Gastrocnemius medialis (tissue), 4 donors: ENCODE measurements at regions not wholly inside any gene's neighbourhood (a gene's known extent, or its start where the extent isn't known, plus 50 kb on each side); places are given as distances from the start of the nearest gene placed in this dataset.

Experiments
- ATAC-seq, 2 donors: fragments of 150-250 bp; one replicate each; pipeline ENCODE4 v1.9.1; 2016
- DNase-seq, 2 donors: peaks; one replicate each; pipeline ENCODE4 v3.0.0-alpha.2; 2019
- H3K27ac ChIP-seq, 4 donors: fragments of 200-600 bp; sonication (generic); 1 replicate in 1 of 4; 2 replicates in 3 of 4; pipeline ENCODE4 v1.5.1; 2016 to 2018; ENCODE audit warnings: mild to moderate bottlenecking in 2 of 4, moderate library complexity in 1 of 4
- H3K27me3 ChIP-seq, 3 donors: fragments of 200-600 bp; sonication (generic) in 2 of 3; 1 replicate in 1 of 3; 2 replicates in 2 of 3; pipeline versions ENCODE4 v1.5.1 to v1.6.0; 2016 to 2019; ENCODE audit warnings: mild to moderate bottlenecking in 1 of 3, moderate library complexity in 1 of 3
- H3K36me3 ChIP-seq, 2 donors: fragments of 200-600 bp; sonication (generic) in 1 of 2; one replicate each; pipeline ENCODE4 v1.5.1; 2017 to 2018
- H3K4me1 ChIP-seq, 2 donors: fragments of 200-600 bp; sonication (generic) in 1 of 2; one replicate each; pipeline ENCODE4 v1.5.1; 2016 to 2017; ENCODE audit warnings: mild to moderate bottlenecking in 2 of 2
- H3K4me3 ChIP-seq, 4 donors: fragments of 200-600 bp; sonication (generic) in 3 of 4; 1 replicate in 1 of 4; 2 replicates in 3 of 4; pipeline ENCODE4 v1.5.1; 2016 to 2019; ENCODE audit warnings: mild to moderate bottlenecking in 2 of 4
- H3K9me3 ChIP-seq, 3 donors: fragments of 200-600 bp; sonication (generic) in 2 of 3; 1 replicate in 1 of 3; 2 replicates in 2 of 3; pipeline ENCODE4 v1.5.1; 2016 to 2019
- POLR2A ChIP-seq, 2 donors: fragments of 450-650 bp; IDR thresholded peaks; one replicate each; pipeline ENCODE4 v1.6.1; 2017; ENCODE audit warnings: antibody characterized with exemption in 2 of 2, mild to moderate bottlenecking in 2 of 2, moderate library complexity in 2 of 2
- in situ Hi-C, 4 donors: fragments of 200-750 bp; cut with MboI; loops; one replicate each; pipeline versions ENCODE4 v1.15.0 to v1.8.0; 2017; ENCODE audit warnings: low sequenced_read_pairs in 4 of 4
- intact Hi-C: fragments of 100-400 bp; cut with DNase I; formaldehyde crosslinking; loops from one replicate; pipeline ENCODE4 v1.15.1; 2023; ENCODE audit warnings: low total_unique reads
- TF ChIP-seq, protein P1 (sequence below), 5 experiments: fragments of 450-650 bp in 3 of 5; fragments of 200-600 bp in 2 of 5; sonication (generic) in 2 of 5; IDR thresholded peaks in 4 of 5; conservative IDR thresholded peaks in 1 of 5; 1 replicate in 4 of 5; 2 replicates in 1 of 5; pipeline ENCODE4 v1.5.1; 2016 to 2019; ENCODE audit warnings: antibody characterized with exemption in 5 of 5, mild to moderate bottlenecking in 3 of 5, moderate library complexity in 3 of 5

GRCh38 chr1:209341673-209342420 is 241.7 kb upstream of the CAMK1G start:
- no peaks in the 10 kb centered on the region for H3K9me3 ChIP-seq
- no peaks in the 10 kb centered on the region for H3K4me1 ChIP-seq
- ATAC-seq, result no peak
- no peaks in the 10 kb centered on the region for H3K36me3 ChIP-seq
- H3K27me3 ChIP-seq, result no peaks in the 10 kb centered on the region
- intact Hi-C loops (no loop called here), in situ Hi-C loops (no loop called here)
- DNase-seq, result no peak
- TF ChIP-seq, protein P1, sequence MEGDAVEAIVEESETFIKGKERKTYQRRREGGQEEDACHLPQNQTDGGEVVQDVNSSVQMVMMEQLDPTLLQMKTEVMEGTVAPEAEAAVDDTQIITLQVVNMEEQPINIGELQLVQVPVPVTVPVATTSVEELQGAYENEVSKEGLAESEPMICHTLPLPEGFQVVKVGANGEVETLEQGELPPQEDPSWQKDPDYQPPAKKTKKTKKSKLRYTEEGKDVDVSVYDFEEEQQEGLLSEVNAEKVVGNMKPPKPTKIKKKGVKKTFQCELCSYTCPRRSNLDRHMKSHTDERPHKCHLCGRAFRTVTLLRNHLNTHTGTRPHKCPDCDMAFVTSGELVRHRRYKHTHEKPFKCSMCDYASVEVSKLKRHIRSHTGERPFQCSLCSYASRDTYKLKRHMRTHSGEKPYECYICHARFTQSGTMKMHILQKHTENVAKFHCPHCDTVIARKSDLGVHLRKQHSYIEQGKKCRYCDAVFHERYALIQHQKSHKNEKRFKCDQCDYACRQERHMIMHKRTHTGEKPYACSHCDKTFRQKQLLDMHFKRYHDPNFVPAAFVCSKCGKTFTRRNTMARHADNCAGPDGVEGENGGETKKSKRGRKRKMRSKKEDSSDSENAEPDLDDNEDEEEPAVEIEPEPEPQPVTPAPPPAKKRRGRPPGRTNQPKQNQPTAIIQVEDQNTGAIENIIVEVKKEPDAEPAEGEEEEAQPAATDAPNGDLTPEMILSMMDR (IDR thresholded peaks at IDR 0.05 in 4 of 5, conservative IDR thresholded peaks at IDR 0.05 in 1 of 5), result no peak
- TF ChIP-seq POLR2A (IDR thresholded peaks at IDR 0.05), result no peak
- no peak overlapping the region for H3K4me3 ChIP-seq
- H3K27ac ChIP-seq, result no peak overlapping the region

- DNase-seq (no peak), ATAC-seq (no peak)
- intact Hi-C loops, result no loop called here
- H3K27ac ChIP-seq, result no peak overlapping the region
- TF ChIP-seq, protein P1 (IDR thresholded peaks at IDR 0.05 in 4 of 5, conservative IDR thresholded peaks at IDR 0.05 in 1 of 5), result no peak
- no peak for TF ChIP-seq POLR2A (IDR thresholded peaks at IDR 0.05)
- H3K27me3 ChIP-seq, result no peaks in the 10 kb centered on the region
- no peaks in the 10 kb centered on the region for H3K4me1 ChIP-seq
- in situ Hi-C loops, result no loop called here
- no peaks in the 10 kb centered on the region for H3K36me3 ChIP-seq
- no peaks in the 10 kb centered on the region for H3K9me3 ChIP-seq
- H3K4me3 ChIP-seq, result no peak overlapping the region
These were observed 240.9 kb upstream of the CAMK1G start for GRCh38 chr1:209342441-209343175.

DNA sequence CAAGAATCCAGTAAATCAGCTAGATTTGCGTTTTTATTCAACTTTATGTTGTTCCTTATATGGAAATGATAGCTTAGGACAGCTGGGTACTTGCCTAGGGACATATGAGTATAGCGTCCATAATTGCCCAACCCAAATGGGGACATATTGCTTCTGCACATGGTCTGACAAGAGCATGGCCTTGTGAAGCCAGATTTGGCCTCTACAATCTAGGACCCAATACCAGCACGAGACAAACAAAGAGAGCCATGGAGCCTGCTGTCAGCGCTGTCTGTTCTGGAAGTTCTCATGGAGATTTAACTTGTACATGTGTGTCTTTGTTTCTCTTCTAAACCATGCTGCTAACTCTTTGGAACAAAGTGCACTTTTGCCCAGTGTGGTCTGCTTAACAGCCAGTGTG is 240.0 kb upstream of the CAMK1G start:
- in situ Hi-C loops, result no loop called here
- Histone ChIP-seq H3K27me3 (no peaks in the 10 kb centered on the region), H3K36me3 (no peaks in the 10 kb centered on the region), H3K27ac (no peak overlapping the region), H3K9me3 (no peaks in the 10 kb centered on the region), H3K4me1 (no peaks in the 10 kb centered on the region), H3K4me3 (no peak overlapping the region)
- intact Hi-C loops, result no loop called here
- no peak for ATAC-seq
- no peak for DNase-seq
- no peak for TF ChIP-seq POLR2A (IDR thresholded peaks at IDR 0.05)
- TF ChIP-seq, protein P1 (IDR thresholded peaks at IDR 0.05 in 4 of 5, conservative IDR thresholded peaks at IDR 0.05 in 1 of 5), result no peak

DNA sequence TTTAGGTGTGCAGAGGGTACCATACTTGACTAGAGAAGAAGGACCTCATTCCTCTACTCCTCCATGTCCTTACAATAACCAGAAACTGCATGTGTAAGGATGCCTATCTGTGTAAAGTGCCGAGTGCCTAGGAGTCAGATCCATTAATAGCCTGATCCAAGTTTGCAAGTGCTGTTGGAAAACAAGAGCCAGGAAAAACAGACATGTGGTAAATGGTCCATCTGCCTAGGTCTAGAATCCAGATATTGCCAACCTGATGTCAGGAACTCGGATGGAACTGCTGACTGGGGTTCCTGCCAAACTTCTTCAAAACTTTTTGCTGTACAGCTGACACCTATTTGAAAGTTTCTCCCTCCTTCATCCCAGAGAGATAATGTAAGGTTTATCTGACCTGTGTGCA is 239.4 kb upstream of the CAMK1G start:
- ATAC-seq (no peak), DNase-seq (no peak)
- intact Hi-C loops (no loop called here), in situ Hi-C loops (no loop called here)
- TF ChIP-seq POLR2A (IDR thresholded peaks at IDR 0.05), result no peak
- TF ChIP-seq, protein P1 (IDR thresholded peaks at IDR 0.05 in 4 of 5, conservative IDR thresholded peaks at IDR 0.05 in 1 of 5), result no peak
- Histone ChIP-seq H3K27ac (no peak overlapping the region), H3K36me3 (no peaks in the 10 kb centered on the region), H3K9me3 (no peaks in the 10 kb centered on the region), H3K4me3 (no peak overlapping the region), H3K27me3 (no peaks in the 10 kb centered on the region), H3K4me1 (no peaks in the 10 kb centered on the region)
